ENCODE measurements at regions not wholly inside any gene's neighbourhood (a gene's known extent, or its start where the extent isn't known, plus 50 kb on each side); places are given as distances from the start of the nearest gene placed in this dataset.
"Not testable (repeated sequence)": the region's sequence is repeated elsewhere in the genome, so short reads cannot be mapped to it uniquely, and the experiment has no call there.

- no peak for DNase-seq (ENCODE audit: low read depth in 3 of 3)
Observed at GRCh38 chr4:111267786-111268185, 644.9 kb upstream of the PITX2 start.

GRCh38 chr4:111268769-111269414 is 646.0 kb upstream of the PITX2 start:
- DNase-seq (ENCODE audit: low read depth in 3 of 3): no peak

- DNase-seq (ENCODE audit: low read depth in 3 of 3): no peak
Observed at GRCh38 chr4:111269439-111269838, 646.6 kb upstream of the PITX2 start.

- no peak for DNase-seq (ENCODE audit: low read depth in 3 of 3)
Observed at GRCh38 chr4:111274060-111274459, 651.2 kb upstream of the PITX2 start.

GRCh38 chr4:111274486-111274885 is 651.6 kb upstream of the PITX2 start:
- no peak for DNase-seq (ENCODE audit: low read depth in 3 of 3)

- no peak for DNase-seq (ENCODE audit: low read depth in 3 of 3)
Observed at GRCh38 chr4:111281219-111281618, 658.3 kb upstream of the PITX2 start.

GRCh38 chr4:111282035-111282434 is 659.2 kb upstream of the PITX2 start:
- no peak for DNase-seq (ENCODE audit: low read depth in 3 of 3)

GRCh38 chr4:111283066-111283677 is 660.3 kb upstream of the PITX2 start:
- peak; percentile 19 to 25 (median 22) for DNase-seq (ENCODE audit: low read depth in 3 of 3)

- DNase-seq (ENCODE audit: low read depth in 3 of 3): no peak
Observed at GRCh38 chr4:111296466-111296865, 673.6 kb upstream of the PITX2 start.

GRCh38 chr4:111303806-111304205 is 680.9 kb upstream of the PITX2 start:
- DNase-seq (ENCODE audit: low read depth in 3 of 3): no peak

- no peak for DNase-seq (ENCODE audit: low read depth in 3 of 3)
Observed at GRCh38 chr4:111323496-111323895, 700.6 kb upstream of the PITX2 start.

- no peak for DNase-seq (ENCODE audit: low read depth in 3 of 3)
Observed at GRCh38 chr4:111323916-111324315, 701.0 kb upstream of the PITX2 start.

- DNase-seq (ENCODE audit: low read depth in 3 of 3): no peak
Observed at GRCh38 chr4:111326450-111326849, 703.6 kb upstream of the PITX2 start.

- DNase-seq (ENCODE audit: low read depth in 3 of 3): no peak
Observed at GRCh38 chr4:111330786-111331185, 707.9 kb upstream of the PITX2 start.

- DNase-seq (ENCODE audit: low read depth in 3 of 3): no peak
Observed at GRCh38 chr4:111334361-111334760, 711.5 kb upstream of the PITX2 start.

GRCh38 chr4:111337186-111337876 is 714.5 kb upstream of the PITX2 start:
- DNase-seq (ENCODE audit: low read depth in 3 of 3): not testable (repeated sequence)

- no peak for DNase-seq (ENCODE audit: low read depth in 3 of 3)
Observed at GRCh38 chr4:111359602-111360001, 736.7 kb upstream of the PITX2 start.

GRCh38 chr4:111360906-111361305 is 738.0 kb upstream of the PITX2 start:
- no peak for DNase-seq (ENCODE audit: low read depth in 3 of 3)

- no peak for DNase-seq (ENCODE audit: low read depth in 3 of 3)
Observed at GRCh38 chr4:111362941-111363361, 740.1 kb upstream of the PITX2 start.

GRCh38 chr4:111377880-111378279 is 755.0 kb upstream of the PITX2 start:
- not testable (repeated sequence) for DNase-seq (ENCODE audit: low read depth in 3 of 3)

- no peak for DNase-seq (ENCODE audit: low read depth in 3 of 3)
Observed at GRCh38 chr4:111388561-111388960, 756.7 kb upstream of the FAM241A start.

- DNase-seq (ENCODE audit: low read depth in 3 of 3): no peak
Observed at GRCh38 chr4:111391829-111392228, 753.4 kb upstream of the FAM241A start.

- DNase-seq (ENCODE audit: low read depth in 3 of 3): no peak
Observed at GRCh38 chr4:111393781-111394180, 751.5 kb upstream of the FAM241A start.

Measured in stimulated activated CD4-positive, alpha-beta T cell treated with anti-CD3 and anti-CD28 coated beads, TNF-alpha, amount 100 ng/mL, for 48 hours (primary cell).